ENCODE measurements at regions not wholly inside any gene's neighbourhood (a gene's known extent, or its start where the extent isn't known, plus 50 kb on each side); places are given as distances from the start of the nearest gene placed in this dataset.

GRCh38 chr16:60681043-60681442, 1355.2 kb downstream of the CDH8 start:
- Mint-ChIP-seq H3K9me3 (ENCODE audit: unreplicated experiment) (peaks cover 2% of the 10 kb centered on the region), H3K4me3 (ENCODE audit: unreplicated experiment) (no peak overlapping the region), H3K36me3 (ENCODE audit: unreplicated experiment) (no peaks in the 10 kb centered on the region), H3K27ac (ENCODE audit: unreplicated experiment) (no peak overlapping the region), H3K27me3 (ENCODE audit: unreplicated experiment) (no peaks in the 10 kb centered on the region), H3K4me1 (ENCODE audit: unreplicated experiment) (no peaks in the 10 kb centered on the region)
- no peak for DNase-seq (ENCODE audit: extremely low spot score, unreplicated experiment)
- no peak for TF ChIP-seq CTCF (IDR thresholded peaks at IDR 0.05)

GRCh38 chr16:60675022-60675421, 1361.2 kb downstream of the CDH8 start:
- Mint-ChIP-seq H3K36me3 (ENCODE audit: unreplicated experiment) (no peaks in the 10 kb centered on the region), H3K4me3 (ENCODE audit: unreplicated experiment) (no peak overlapping the region), H3K27ac (ENCODE audit: unreplicated experiment) (no peak overlapping the region), H3K9me3 (ENCODE audit: unreplicated experiment) (peaks cover 3% of the 10 kb centered on the region), H3K4me1 (ENCODE audit: unreplicated experiment) (no peaks in the 10 kb centered on the region), H3K27me3 (ENCODE audit: unreplicated experiment) (no peaks in the 10 kb centered on the region)
- TF ChIP-seq CTCF (IDR thresholded peaks at IDR 0.05), result no peak
- no peak for DNase-seq (ENCODE audit: extremely low spot score, unreplicated experiment)

GRCh38 chr16:60674241-60674640, 1362.0 kb downstream of the CDH8 start:
- no peak overlapping the region for H3K4me3 Mint-ChIP-seq (ENCODE audit: unreplicated experiment)
- no peaks in the 10 kb centered on the region for H3K27me3 Mint-ChIP-seq (ENCODE audit: unreplicated experiment)
- no peak for DNase-seq (ENCODE audit: extremely low spot score, unreplicated experiment)
- no peaks in the 10 kb centered on the region for H3K4me1 Mint-ChIP-seq (ENCODE audit: unreplicated experiment)
- peaks cover 3% of the 10 kb centered on the region for H3K9me3 Mint-ChIP-seq (ENCODE audit: unreplicated experiment)
- TF ChIP-seq CTCF (IDR thresholded peaks at IDR 0.05), result no peak
- H3K36me3 Mint-ChIP-seq (ENCODE audit: unreplicated experiment), result no peaks in the 10 kb centered on the region
- no peak overlapping the region for H3K27ac Mint-ChIP-seq (ENCODE audit: unreplicated experiment)

- Mint-ChIP-seq H3K9me3 (ENCODE audit: unreplicated experiment) (no peaks in the 10 kb centered on the region), H3K27me3 (ENCODE audit: unreplicated experiment) (no peaks in the 10 kb centered on the region), H3K27ac (ENCODE audit: unreplicated experiment) (no peak overlapping the region), H3K36me3 (ENCODE audit: unreplicated experiment) (no peaks in the 10 kb centered on the region), H3K4me3 (ENCODE audit: unreplicated experiment) (no peak overlapping the region), H3K4me1 (ENCODE audit: unreplicated experiment) (no peaks in the 10 kb centered on the region)
- no peak for DNase-seq (ENCODE audit: extremely low spot score, unreplicated experiment)
- no peak for TF ChIP-seq CTCF (IDR thresholded peaks at IDR 0.05)
Observed at GRCh38 chr16:60655514-60656153, 1380.6 kb downstream of the CDH8 start.

GRCh38 chr16:60651346-60651745, 1384.9 kb downstream of the CDH8 start:
- Mint-ChIP-seq H3K27ac (ENCODE audit: unreplicated experiment) (no peak overlapping the region), H3K9me3 (ENCODE audit: unreplicated experiment) (no peaks in the 10 kb centered on the region), H3K27me3 (ENCODE audit: unreplicated experiment) (no peaks in the 10 kb centered on the region), H3K36me3 (ENCODE audit: unreplicated experiment) (no peaks in the 10 kb centered on the region), H3K4me1 (ENCODE audit: unreplicated experiment) (no peaks in the 10 kb centered on the region), H3K4me3 (ENCODE audit: unreplicated experiment) (no peak overlapping the region)
- DNase-seq (ENCODE audit: extremely low spot score, unreplicated experiment), result no peak
- no peak for TF ChIP-seq CTCF (IDR thresholded peaks at IDR 0.05)
